LNCAP (cell line): ENCODE measurements at regions not wholly inside any gene's neighbourhood (a gene's known extent, or its start where the extent isn't known, plus 50 kb on each side); places are given as distances from the start of the nearest gene placed in this dataset.

Source experiments
- CTCF ChIP-seq: fragments of 450-650 bp; IDR thresholded peaks from 2 replicates; pipeline ENCODE4 v1.5.1; 2017; ENCODE audit warnings: mild to moderate bottlenecking

GRCh38 chr17:77708936-77709335 is 249.6 kb upstream of the TNRC6C start:
- no peak for TF ChIP-seq CTCF

DNA sequence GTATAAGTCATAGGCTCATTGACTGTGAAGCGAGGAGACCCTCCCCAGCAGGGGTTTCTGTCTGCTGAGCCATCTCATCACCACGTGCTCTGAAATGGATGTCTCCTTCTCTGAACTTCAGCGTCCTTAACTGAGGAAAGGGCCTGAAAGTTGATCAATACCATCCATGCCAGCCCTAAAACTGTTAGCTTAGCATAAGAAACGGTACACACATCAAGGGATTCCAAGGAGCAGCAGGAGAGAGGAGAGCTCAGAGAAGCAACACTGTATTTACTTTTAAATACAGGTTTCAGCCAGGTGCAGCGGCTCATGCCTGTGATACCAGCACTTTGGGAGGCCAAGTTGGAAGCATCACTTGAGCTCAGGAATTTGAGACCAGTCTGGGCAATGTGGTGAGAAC is 248.9 kb upstream of the TNRC6C start:
- no peak for TF ChIP-seq CTCF

- TF ChIP-seq CTCF, result no peak
Observed at GRCh38 chr17:77712578-77712977, 245.9 kb upstream of the TNRC6C start.

DNA sequence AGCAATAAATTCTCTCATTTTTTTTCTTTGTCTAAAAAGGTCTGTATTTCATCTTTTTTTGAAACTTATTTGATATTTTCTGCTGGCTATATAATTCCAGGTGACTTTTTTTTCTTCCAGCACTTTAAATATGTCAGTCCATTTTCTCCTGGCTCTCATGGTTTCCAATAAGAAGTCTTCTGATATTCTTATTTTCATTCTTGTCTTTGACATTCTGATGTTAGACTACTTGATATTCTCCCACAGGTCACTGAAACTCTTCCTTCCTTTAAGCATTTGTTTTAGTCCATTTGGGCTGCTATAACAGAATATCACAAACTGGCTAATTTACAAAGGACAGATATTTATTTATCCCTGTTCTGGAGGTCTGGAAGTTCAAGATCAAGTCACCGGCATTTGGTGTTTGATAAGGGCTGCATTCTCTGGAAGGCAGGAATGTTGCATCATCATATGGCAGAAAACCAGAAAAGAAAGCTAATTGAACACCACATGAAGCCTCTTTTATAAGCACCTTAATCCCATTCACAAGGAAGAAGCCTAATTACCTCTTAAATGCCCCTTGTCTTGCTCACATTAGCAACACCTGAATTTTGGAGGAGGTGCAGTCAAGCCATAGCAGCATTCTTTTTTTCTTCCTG is 242.1 kb upstream of the TNRC6C start:
- no peak for TF ChIP-seq CTCF

GRCh38 chr17:77717941-77718668 is 240.4 kb upstream of the TNRC6C start:
- TF ChIP-seq CTCF, result no peak

GRCh38 chr17:77718669-77718961 is 239.9 kb upstream of the TNRC6C start:
- TF ChIP-seq CTCF, result no peak

- TF ChIP-seq CTCF, result no peak
Observed at GRCh38 chr17:77719806-77720205, 238.7 kb upstream of the TNRC6C start.
